Keratinocyte (primary cell): ENCODE measurements at regions not wholly inside any gene's neighbourhood (a gene's known extent, or its start where the extent isn't known, plus 50 kb on each side); places are given as distances from the start of the nearest gene placed in this dataset.

Experiments
- DNase-seq: peaks from one replicate; pipeline ENCODE4 v3.0.0-alpha.2; 2011; ENCODE audit warnings: low read depth, missing footprints, low spot score
- FAIRE-seq: peaks from 2 replicates; lab custom pipeline; 2011; peaks lifted over from hg19 to GRCh38; lab: Jason Lieb, UNC
- H2AFZ ChIP-seq: 2 replicates; pipeline ENCODE4 v1.6.0; 2012; ENCODE audit warnings: low read length, control low read depth, inconsistent platforms; ENCODE audit not compliant: control insufficient read depth
- H3K27ac ChIP-seq: 2 replicates; pipeline ENCODE4 v1.5.1; 2011; ENCODE audit warnings: low read length; ENCODE audit not compliant: control insufficient read depth, insufficient read depth
- H3K27me3 ChIP-seq: 3 replicates; pipeline ENCODE4 v1.6.0; 2011; ENCODE audit warnings: low read length; ENCODE audit not compliant: control insufficient read depth, insufficient read depth; ENCODE audit errors: extremely low read depth
- H3K36me3 ChIP-seq, 2 experiments: 2 replicates in 1 of 2; 3 replicates in 1 of 2; pipeline ENCODE4 v1.5.1; 2011; ENCODE audit warnings: low read length in 2 of 2, mild to moderate bottlenecking in 1 of 2; ENCODE audit not compliant: control insufficient read depth in 2 of 2, insufficient read depth in 2 of 2; ENCODE audit errors: extremely low read depth in 1 of 2
- H3K4me1 ChIP-seq: 3 replicates; pipeline ENCODE4 v1.5.1; 2011; ENCODE audit warnings: low read length; ENCODE audit not compliant: control insufficient read depth, insufficient read depth; ENCODE audit errors: extremely low read depth
- H3K4me2 ChIP-seq: 3 replicates; pipeline ENCODE4 v1.6.0; 2011; ENCODE audit warnings: low read depth, low read length; ENCODE audit not compliant: control insufficient read depth, insufficient read depth; ENCODE audit errors: extremely low read depth
- H3K4me3 ChIP-seq, 3 experiments: fragments of 200-600 bp in 1 of 3; sonication (generic) in 1 of 3; 2 replicates in 2 of 3; 3 replicates in 1 of 3; pipeline ENCODE4 v1.5.1; 2011 to 2016; ENCODE audit warnings: low read length in 3 of 3, mild to moderate bottlenecking in 3 of 3, control low read depth in 2 of 3, inconsistent platforms in 1 of 3, low read depth in 1 of 3, mixed read lengths in 1 of 3, mixed run types in 1 of 3, moderate library complexity in 1 of 3; ENCODE audit not compliant: control insufficient read depth in 2 of 3, insufficient read depth in 2 of 3; ENCODE audit errors: extremely low read depth in 1 of 3
- H3K79me2 ChIP-seq: 2 replicates; pipeline ENCODE4 v1.6.0; 2012; ENCODE audit warnings: low read length; ENCODE audit not compliant: control insufficient read depth, insufficient read depth
- H3K9ac ChIP-seq: 3 replicates; pipeline ENCODE4 v1.6.0; 2011; ENCODE audit warnings: low read length; ENCODE audit not compliant: control insufficient read depth, insufficient read depth; ENCODE audit errors: extremely low read depth
- H3K9me1 ChIP-seq: 3 replicates; pipeline ENCODE4 v1.6.0; 2011; ENCODE audit warnings: low read length; ENCODE audit not compliant: control insufficient read depth, insufficient read depth; ENCODE audit errors: extremely low read depth
- H3K9me3 ChIP-seq: 2 replicates; pipeline ENCODE4 v1.5.1; 2012; ENCODE audit warnings: low read depth, low read length; ENCODE audit not compliant: control insufficient read depth
- H4K20me1 ChIP-seq: 3 replicates; pipeline ENCODE4 v1.6.0; 2011; ENCODE audit warnings: low read length; ENCODE audit not compliant: control insufficient read depth, insufficient read depth; ENCODE audit errors: extremely low read depth
- EZH2 ChIP-seq: IDR thresholded peaks from one replicate; pipeline ENCODE4 v1.6.1; 2012; ENCODE audit warnings: inconsistent platforms, mild to moderate bottlenecking, low read length, moderate library complexity
- dilution Hi-C: fragments of 300-500 bp; cut with MboI; formaldehyde crosslinking; loops from one replicate; pipeline ENCODE4 v1.7.0; 2020; ENCODE audit warnings: low sequenced_read_pairs; ENCODE audit not compliant: extremely low pct_ligation_motif_present
- TF ChIP-seq, protein P1 (sequence below), 3 experiments: IDR thresholded peaks in 1 of 3; conservative IDR thresholded peaks in 1 of 3; optimal IDR thresholded peaks in 1 of 3; 2 replicates in 2 of 3; 3 replicates in 1 of 3; pipeline versions ENCODE3 to v1.5.1; 2011; ENCODE audit warnings: low read length in 3 of 3, mild to moderate bottlenecking in 3 of 3, moderate library complexity in 2 of 3, control low read depth in 1 of 3, inconsistent platforms in 1 of 3; ENCODE audit not compliant: insufficient read depth in 2 of 3; ENCODE audit errors: extremely low read depth in 1 of 3

DNA sequence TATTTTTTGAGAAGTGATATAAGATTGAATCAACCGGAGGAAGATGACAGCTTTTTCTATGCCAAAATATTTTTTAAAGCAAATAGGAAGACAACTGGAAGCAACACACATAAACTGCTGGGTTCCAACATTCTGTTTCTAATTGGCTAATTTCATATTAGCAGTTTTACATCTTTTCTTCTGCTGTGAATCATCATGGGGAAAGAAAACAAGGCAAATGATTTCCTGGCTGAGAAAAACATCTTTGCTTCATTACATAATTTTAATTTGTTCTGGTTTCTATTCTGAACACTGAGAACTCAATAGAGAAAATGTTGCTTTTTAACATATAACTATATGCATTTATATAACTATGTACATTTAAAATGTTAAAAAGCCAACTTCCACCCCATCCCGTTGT lies 2518.5 kb downstream of the ARAP2 start:
- DNase-seq: no peak
- Histone ChIP-seq H3K9me1 (no peaks in the 10 kb centered on the region), H4K20me1 (no peaks in the 10 kb centered on the region), H3K79me2 (no peaks in the 10 kb centered on the region), H2AFZ (no peak overlapping the region), H3K4me3 (no peak overlapping the region), H3K9ac (no peak overlapping the region), H3K27ac (no peak overlapping the region), H3K4me2 (no peak overlapping the region), H3K27me3 (no peaks in the 10 kb centered on the region), H3K4me1 (no peaks in the 10 kb centered on the region), H3K9me3 (no peaks in the 10 kb centered on the region), H3K36me3 (no peaks in the 10 kb centered on the region)
- no peak for FAIRE-seq
- dilution Hi-C loops: no loop called here
- TF ChIP-seq, protein P1, sequence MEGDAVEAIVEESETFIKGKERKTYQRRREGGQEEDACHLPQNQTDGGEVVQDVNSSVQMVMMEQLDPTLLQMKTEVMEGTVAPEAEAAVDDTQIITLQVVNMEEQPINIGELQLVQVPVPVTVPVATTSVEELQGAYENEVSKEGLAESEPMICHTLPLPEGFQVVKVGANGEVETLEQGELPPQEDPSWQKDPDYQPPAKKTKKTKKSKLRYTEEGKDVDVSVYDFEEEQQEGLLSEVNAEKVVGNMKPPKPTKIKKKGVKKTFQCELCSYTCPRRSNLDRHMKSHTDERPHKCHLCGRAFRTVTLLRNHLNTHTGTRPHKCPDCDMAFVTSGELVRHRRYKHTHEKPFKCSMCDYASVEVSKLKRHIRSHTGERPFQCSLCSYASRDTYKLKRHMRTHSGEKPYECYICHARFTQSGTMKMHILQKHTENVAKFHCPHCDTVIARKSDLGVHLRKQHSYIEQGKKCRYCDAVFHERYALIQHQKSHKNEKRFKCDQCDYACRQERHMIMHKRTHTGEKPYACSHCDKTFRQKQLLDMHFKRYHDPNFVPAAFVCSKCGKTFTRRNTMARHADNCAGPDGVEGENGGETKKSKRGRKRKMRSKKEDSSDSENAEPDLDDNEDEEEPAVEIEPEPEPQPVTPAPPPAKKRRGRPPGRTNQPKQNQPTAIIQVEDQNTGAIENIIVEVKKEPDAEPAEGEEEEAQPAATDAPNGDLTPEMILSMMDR (optimal IDR thresholded peaks at IDR 0.05 in 1 of 3, IDR thresholded peaks at IDR 0.05 in 1 of 3, conservative IDR thresholded peaks at IDR 0.05 in 1 of 3; ENCODE audit: extremely low read depth in 1 of 3, insufficient read depth in 2 of 3, low read length in 3 of 3): no peak
- TF ChIP-seq EZH2: no peak

DNA sequence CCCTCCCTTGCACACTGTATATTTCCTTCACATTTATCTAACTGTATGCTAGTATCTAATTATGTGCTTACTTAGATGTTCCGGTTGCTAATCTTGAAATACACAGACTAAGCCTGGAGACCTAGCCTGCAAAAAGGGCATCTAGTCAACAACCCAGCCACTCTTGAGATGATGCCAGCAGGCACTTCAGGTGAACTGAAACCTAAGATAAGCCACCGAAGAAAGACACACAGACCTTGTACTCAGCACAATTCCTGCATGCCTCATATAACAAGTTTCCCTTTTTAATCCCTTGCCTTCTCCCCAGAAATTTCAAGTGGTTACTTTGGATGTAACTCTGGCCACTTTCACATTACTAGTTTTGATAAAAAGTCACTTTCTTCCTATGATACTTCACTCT lies 2506.6 kb downstream of the ARAP2 start:
- dilution Hi-C loops: no loop called here
- Histone ChIP-seq H3K9me3 (no peaks in the 10 kb centered on the region), H3K79me2 (no peaks in the 10 kb centered on the region), H3K4me1 (no peaks in the 10 kb centered on the region), H3K4me2 (no peak overlapping the region), H3K9ac (no peak overlapping the region), H3K27ac (no peak overlapping the region), H3K9me1 (no peaks in the 10 kb centered on the region), H2AFZ (no peak overlapping the region), H3K4me3 (no peak overlapping the region), H4K20me1 (no peaks in the 10 kb centered on the region), H3K36me3 (no peaks in the 10 kb centered on the region), H3K27me3 (no peaks in the 10 kb centered on the region)
- FAIRE-seq (no peak), DNase-seq (no peak)
- no peak for TF ChIP-seq EZH2
- TF ChIP-seq, protein P1 (optimal IDR thresholded peaks at IDR 0.05 in 1 of 3, IDR thresholded peaks at IDR 0.05 in 1 of 3, conservative IDR thresholded peaks at IDR 0.05 in 1 of 3; ENCODE audit: extremely low read depth in 1 of 3, insufficient read depth in 2 of 3, low read length in 3 of 3): no peak
